Upper lobe of left lung (tissue), 6 donors: ENCODE measurements at regions not wholly inside any gene's neighbourhood (a gene's known extent, or its start where the extent isn't known, plus 50 kb on each side); places are given as distances from the start of the nearest gene placed in this dataset.

Source experiments
- ATAC-seq, 2 donors: fragments of 200-7000 bp; cut with Tn5 transposase; one replicate each; pipeline ENCODE4 v1.9.1; 2022; ENCODE audit warnings: mild to moderate bottlenecking in 2 of 2, moderate library complexity in 2 of 2; ENCODE audit not compliant: low FRiP score in 2 of 2
- DNase-seq, 2 donors: peaks; one replicate each; pipeline ENCODE4 v3.0.0-alpha.2; 2019 to 2020
- H3K27ac ChIP-seq, 4 donors: fragments of 200-600 bp; sonication (generic); one replicate each; pipeline ENCODE4 v1.5.1; 2016 to 2019
- H3K27me3 ChIP-seq, 4 donors: fragments of 200-600 bp; sonication (generic); one replicate each; pipeline ENCODE4 v1.5.1; 2017 to 2019
- H3K36me3 ChIP-seq, 4 donors: fragments of 200-600 bp; sonication (generic); one replicate each; pipeline ENCODE4 v1.5.1; 2016 to 2019
- H3K4me1 ChIP-seq, 4 donors: fragments of 200-600 bp; sonication (generic); one replicate each; pipeline ENCODE4 v1.5.1; 2018 to 2019
- H3K4me3 ChIP-seq, 4 donors: fragments of 200-600 bp; sonication (generic); one replicate each; pipeline ENCODE4 v1.5.1; 2017 to 2019; ENCODE audit warnings: mild to moderate bottlenecking in 2 of 4, moderate library complexity in 1 of 4
- H3K9me3 ChIP-seq, 4 donors: fragments of 200-600 bp; sonication (generic); one replicate each; pipeline ENCODE4 v1.5.1; 2018 to 2019
- CTCF ChIP-seq, 6 experiments: fragments of 450-650 bp in 4 of 6; fragments of 200-600 bp in 2 of 6; sonication (generic) in 2 of 6; IDR thresholded peaks; one replicate each; pipeline ENCODE4 v1.5.1; 2016 to 2019; ENCODE audit warnings: antibody characterized with exemption in 6 of 6
- EP300 ChIP-seq, 4 donors: sonication (generic); formaldehyde crosslinking; IDR thresholded peaks; one replicate each; pipeline ENCODE4 v1.5.1; 2017; ENCODE audit warnings: antibody characterized with exemption in 4 of 4, control low read depth in 2 of 4
- POLR2A ChIP-seq, 4 donors: fragments of 450-650 bp; IDR thresholded peaks; one replicate each; pipeline ENCODE4 v1.5.1; 2016 to 2017; ENCODE audit warnings: antibody characterized with exemption in 4 of 4, mild to moderate bottlenecking in 2 of 4
- POLR2AphosphoS5 ChIP-seq, 2 donors: sonication (generic); formaldehyde crosslinking; IDR thresholded peaks; one replicate each; pipeline ENCODE4 v1.5.1; 2017; ENCODE audit warnings: antibody characterized with exemption in 2 of 2
- WGBS, 2 donors: methylation state at CpG; one replicate each; pipeline ENCODE4 v1.1.5; 2017 to 2018; 5-methylcytosine and 5-hydroxymethylcytosine counted together
- donor health status: DM: no; HTN: no; CAD: no; lungs with moderate emphysema.
- donor health status: DM: no; HTN: yes; CAD: no; lungs with severe emphysema.

DNA sequence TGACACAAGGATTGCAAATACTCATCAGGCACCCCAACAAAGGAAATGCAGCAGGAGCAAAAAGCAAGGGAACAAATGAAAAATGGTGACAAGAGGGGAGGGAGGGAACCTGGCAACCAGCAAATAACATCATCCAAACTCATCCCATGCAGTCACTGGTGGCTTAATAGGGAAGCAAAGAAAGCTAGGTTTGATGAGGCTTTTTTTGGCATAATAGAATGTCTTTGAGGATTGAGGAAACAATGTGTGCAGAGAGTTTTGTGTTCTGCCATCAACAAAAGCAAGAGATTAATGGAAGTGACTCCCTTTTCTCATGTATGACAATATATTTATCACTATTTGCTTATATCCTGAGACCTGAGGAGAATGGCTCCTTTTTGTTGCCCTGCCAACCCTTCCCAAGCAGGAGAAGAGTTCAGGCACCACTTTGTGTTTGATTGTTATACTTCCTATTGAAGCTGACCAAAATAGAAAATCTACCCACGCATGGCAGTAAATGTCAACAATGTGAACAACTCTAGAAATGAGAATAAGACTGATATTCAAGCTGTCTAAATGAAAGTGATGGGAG, 375.7 kb downstream of the CAAP1 start:
- Histone ChIP-seq H3K9me3 (no peaks in the 10 kb centered on the region), H3K27ac (no peak overlapping the region), H3K4me1 (no peaks in the 10 kb centered on the region), H3K4me3 (no peak overlapping the region), H3K36me3 (no peaks in the 10 kb centered on the region), H3K27me3 (no peaks in the 10 kb centered on the region)
- ATAC-seq, result no peak
- no peak for TF ChIP-seq POLR2AphosphoS5 (IDR thresholded peaks at IDR 0.05)
- no peak for TF ChIP-seq CTCF (IDR thresholded peaks at IDR 0.05)
- no peak for TF ChIP-seq POLR2A (IDR thresholded peaks at IDR 0.05)
- TF ChIP-seq EP300 (IDR thresholded peaks at IDR 0.05), result no peak
- WGBS, 2 donors, result 45 to 48% methylated on average over 1 of the region's 1 CpG
- DNase-seq, result no peak

- H3K4me1 ChIP-seq, result no peaks in the 10 kb centered on the region
- H3K27me3 ChIP-seq, result no peaks in the 10 kb centered on the region
- DNase-seq (no peak), ATAC-seq (no peak)
- no peaks in the 10 kb centered on the region for H3K36me3 ChIP-seq
- H3K27ac ChIP-seq, result no peak overlapping the region
- H3K9me3 ChIP-seq, result no peaks in the 10 kb centered on the region
- TF ChIP-seq POLR2A (IDR thresholded peaks at IDR 0.05) (no peak), EP300 (IDR thresholded peaks at IDR 0.05) (no peak), CTCF (IDR thresholded peaks at IDR 0.05) (no peak), POLR2AphosphoS5 (IDR thresholded peaks at IDR 0.05) (no peak)
- no peak overlapping the region for H3K4me3 ChIP-seq
- WGBS, 2 donors, result 77 to 88% methylated on average over 4 of the region's 4 CpGs
These were observed 378.9 kb downstream of the CAAP1 start for GRCh38 chr9:26513730-26514129.

GRCh38 chr9:26510137-26510536, 382.5 kb downstream of the CAAP1 start:
- Histone ChIP-seq H3K4me1 (no peaks in the 10 kb centered on the region), H3K9me3 (no peaks in the 10 kb centered on the region), H3K4me3 (no peak overlapping the region), H3K27ac (no peak overlapping the region), H3K36me3 (no peaks in the 10 kb centered on the region), H3K27me3 (no peaks in the 10 kb centered on the region)
- TF ChIP-seq CTCF (IDR thresholded peaks at IDR 0.05) (no peak), POLR2AphosphoS5 (IDR thresholded peaks at IDR 0.05) (no peak), EP300 (IDR thresholded peaks at IDR 0.05) (no peak), POLR2A (IDR thresholded peaks at IDR 0.05) (no peak)
- ATAC-seq, result no peak
- DNase-seq, result no peak
- 59 to 73% methylated on average over 3 of the region's 3 CpGs for WGBS, 2 donors

- ATAC-seq (no peak), DNase-seq (no peak)
- TF ChIP-seq CTCF (IDR thresholded peaks at IDR 0.05), result no peak
- no peak for TF ChIP-seq EP300 (IDR thresholded peaks at IDR 0.05)
- TF ChIP-seq POLR2A (IDR thresholded peaks at IDR 0.05), result no peak
- no peak for TF ChIP-seq POLR2AphosphoS5 (IDR thresholded peaks at IDR 0.05)
- 89% methylated on average over 3 of the region's 3 CpGs for WGBS, 2 donors
- Histone ChIP-seq H3K9me3 (no peaks in the 10 kb centered on the region), H3K27ac (no peak overlapping the region), H3K4me3 (no peak overlapping the region), H3K27me3 (no peaks in the 10 kb centered on the region), H3K4me1 (no peaks in the 10 kb centered on the region), H3K36me3 (no peaks in the 10 kb centered on the region)
These were observed 383.7 kb downstream of the CAAP1 start for GRCh38 chr9:26508897-26509296.

DNA sequence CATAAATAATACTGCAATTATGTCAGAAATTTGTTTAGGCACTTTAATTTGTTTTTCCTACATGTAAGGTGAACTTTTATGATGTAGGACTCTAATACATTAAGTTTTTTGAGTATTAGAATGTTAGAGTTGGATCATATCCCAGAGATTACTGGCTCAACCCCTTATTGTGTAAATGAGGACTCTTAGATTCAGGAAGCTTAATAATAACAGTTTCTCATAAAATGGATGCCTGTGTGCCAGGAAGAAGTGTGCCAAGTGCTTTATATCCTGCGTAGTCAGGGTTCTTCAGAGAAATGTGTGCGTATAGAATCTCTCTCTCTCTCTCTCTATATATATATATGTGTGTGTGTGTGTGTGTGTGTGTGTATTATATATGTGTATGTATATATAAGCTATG, 388.5 kb downstream of the CAAP1 start:
- WGBS, 2 donors, result 9 to 27% methylated on average over 2 of the region's 2 CpGs
- Histone ChIP-seq H3K4me1 (no peaks in the 10 kb centered on the region), H3K9me3 (no peaks in the 10 kb centered on the region), H3K4me3 (no peak overlapping the region), H3K27ac (no peak overlapping the region), H3K27me3 (no peaks in the 10 kb centered on the region), H3K36me3 (no peaks in the 10 kb centered on the region)
- ATAC-seq (no peak), DNase-seq (no peak)
- no peak for TF ChIP-seq POLR2AphosphoS5 (IDR thresholded peaks at IDR 0.05)
- TF ChIP-seq CTCF (IDR thresholded peaks at IDR 0.05), result no peak
- TF ChIP-seq POLR2A (IDR thresholded peaks at IDR 0.05), result no peak
- no peak for TF ChIP-seq EP300 (IDR thresholded peaks at IDR 0.05)
